ENCODE measurements at regions not wholly inside any gene's neighbourhood (a gene's known extent, or its start where the extent isn't known, plus 50 kb on each side); places are given as distances from the start of the nearest gene placed in this dataset.

- H3K4me3 ChIP-seq: no peak overlapping the region
- no peak for DNase-seq (ENCODE audit: low spot score)
- 71% methylated on average over 12 of the region's 12 CpGs for WGBS
- H3K36me3 ChIP-seq: no peaks in the 10 kb centered on the region
- no peaks in the 10 kb centered on the region for H3K4me1 ChIP-seq (replicated peaks)
- intact Hi-C loops (cut with DNase I): no loop called here
- no peak overlapping the region for H3K27ac ChIP-seq
- no peaks in the 10 kb centered on the region for H3K27me3 ChIP-seq (replicated peaks; ENCODE audit: insufficient read depth)
- no peaks in the 10 kb centered on the region for H3K9me3 ChIP-seq
- TF ChIP-seq POLR2A (IDR thresholded peaks at IDR 0.05): no peak
- no peak for TF ChIP-seq POLR2AphosphoS5 (IDR thresholded peaks at IDR 0.05)
- no peak for TF ChIP-seq CTCF (IDR thresholded peaks at IDR 0.05)
These were observed 64.8 kb upstream of the PPM1J start for GRCh38 chr1:112779665-112780526.

DNA sequence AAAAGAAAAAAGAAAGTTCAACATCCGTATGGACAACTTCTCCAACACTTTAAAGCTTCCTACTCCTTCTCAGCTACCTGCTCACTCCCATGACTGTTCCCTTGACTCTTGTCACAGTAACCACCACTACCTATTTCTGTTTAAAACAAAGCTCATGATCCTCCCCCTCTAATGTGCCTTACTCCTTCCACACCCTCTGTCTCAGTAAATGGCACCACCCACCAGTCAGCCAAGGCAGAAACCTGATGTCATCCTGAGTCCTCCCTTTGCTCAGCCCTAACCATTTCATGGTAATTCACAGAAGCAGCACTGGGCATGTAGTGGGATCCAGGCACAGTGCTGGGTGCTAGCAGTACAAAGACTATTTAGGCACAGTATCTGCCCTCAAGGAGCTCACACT is 63.0 kb upstream of the PPM1J start:
- intact Hi-C loops (cut with DNase I): no loop called here
- H3K36me3 ChIP-seq: no peaks in the 10 kb centered on the region
- H3K9me3 ChIP-seq: no peaks in the 10 kb centered on the region
- WGBS: 69% methylated on average over 1 of the region's 1 CpG
- H3K4me1 ChIP-seq (replicated peaks): no peaks in the 10 kb centered on the region
- H3K27ac ChIP-seq: no peak overlapping the region
- TF ChIP-seq POLR2AphosphoS5 (IDR thresholded peaks at IDR 0.05) (no peak), CTCF (IDR thresholded peaks at IDR 0.05) (no peak), POLR2A (IDR thresholded peaks at IDR 0.05) (no peak)
- H3K27me3 ChIP-seq (replicated peaks; ENCODE audit: insufficient read depth): no peaks in the 10 kb centered on the region
- DNase-seq (ENCODE audit: low spot score): no peak
- no peak overlapping the region for H3K4me3 ChIP-seq

DNA sequence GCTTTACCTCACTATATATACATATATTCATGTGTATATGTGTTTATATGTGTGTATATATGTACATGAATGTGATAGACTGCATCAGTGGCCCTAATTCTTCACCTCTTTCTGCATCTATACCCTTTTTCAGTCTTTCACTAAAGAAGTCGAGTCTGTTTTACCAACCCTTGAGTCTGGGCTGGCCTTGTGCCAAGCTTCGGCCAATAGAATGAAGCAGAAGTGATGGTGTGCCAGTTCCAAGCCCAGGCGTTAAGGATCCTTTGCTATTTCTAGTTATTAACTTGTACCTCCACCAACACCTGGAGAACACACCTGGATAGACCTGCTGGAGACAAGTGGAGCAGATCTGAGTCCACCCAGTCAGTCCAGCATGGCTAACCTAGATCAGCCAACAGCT is 61.6 kb upstream of the PPM1J start:
- H3K27ac ChIP-seq: no peak overlapping the region
- H3K4me3 ChIP-seq: no peak overlapping the region
- 53% methylated on average over 3 of the region's 3 CpGs for WGBS
- H3K9me3 ChIP-seq: no peaks in the 10 kb centered on the region
- H3K4me1 ChIP-seq (replicated peaks): no peaks in the 10 kb centered on the region
- no peaks in the 10 kb centered on the region for H3K27me3 ChIP-seq (replicated peaks; ENCODE audit: insufficient read depth)
- intact Hi-C loops (cut with DNase I): no loop called here
- DNase-seq (ENCODE audit: low spot score): no peak
- no peaks in the 10 kb centered on the region for H3K36me3 ChIP-seq
- no peak for TF ChIP-seq CTCF (IDR thresholded peaks at IDR 0.05)
- TF ChIP-seq POLR2AphosphoS5 (IDR thresholded peaks at IDR 0.05): no peak
- TF ChIP-seq POLR2A (IDR thresholded peaks at IDR 0.05): no peak

DNA sequence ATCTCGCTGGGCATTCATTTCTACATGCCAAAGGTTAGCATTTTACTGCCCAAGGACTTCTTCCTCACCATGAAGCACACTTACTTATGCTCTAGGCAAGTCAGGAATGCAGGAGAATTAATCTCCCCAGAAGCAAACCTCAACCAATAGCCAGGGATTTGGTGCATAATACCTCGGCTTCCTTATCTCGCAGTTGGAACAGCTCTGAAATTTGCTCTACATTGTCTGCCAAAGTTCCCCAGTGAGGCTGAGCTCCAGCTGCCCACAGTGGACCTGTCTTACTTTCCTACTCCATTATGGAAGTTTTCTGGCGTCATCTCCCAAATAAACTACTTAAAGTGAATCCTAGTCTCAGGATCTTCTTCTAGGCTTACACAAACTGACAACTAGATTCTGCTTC is 57.6 kb upstream of the PPM1J start:
- H3K27me3 ChIP-seq (replicated peaks; ENCODE audit: insufficient read depth): no peaks in the 10 kb centered on the region
- no peak for DNase-seq (ENCODE audit: low spot score)
- WGBS: 63% methylated on average over 4 of the region's 4 CpGs
- H3K4me3 ChIP-seq: no peak overlapping the region
- no peaks in the 10 kb centered on the region for H3K36me3 ChIP-seq
- no peaks in the 10 kb centered on the region for H3K9me3 ChIP-seq
- no peaks in the 10 kb centered on the region for H3K4me1 ChIP-seq (replicated peaks)
- H3K27ac ChIP-seq: no peak overlapping the region
- intact Hi-C loops (cut with DNase I): no loop called here
- TF ChIP-seq POLR2A (IDR thresholded peaks at IDR 0.05) (no peak), CTCF (IDR thresholded peaks at IDR 0.05) (no peak), POLR2AphosphoS5 (IDR thresholded peaks at IDR 0.05) (no peak)

DNA sequence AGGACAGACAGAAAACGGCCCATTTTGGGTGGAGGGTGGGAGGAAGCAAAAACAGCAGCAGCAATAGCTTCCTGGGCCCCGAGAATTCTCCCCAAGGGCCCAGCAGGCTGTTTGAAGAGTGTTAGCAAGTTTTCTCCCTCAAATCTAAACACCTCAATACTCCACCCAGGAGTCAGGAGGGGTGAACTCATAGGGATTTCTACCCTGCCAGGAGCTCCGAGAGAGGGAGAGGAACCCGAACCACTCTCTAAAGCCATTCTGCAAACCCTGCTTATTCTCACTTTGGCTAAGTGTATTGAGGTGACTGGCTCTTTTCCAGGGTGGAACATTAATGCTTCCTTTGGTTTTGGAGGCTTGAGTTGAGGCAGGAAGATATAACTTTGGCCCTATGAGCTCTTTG is 55.6 kb upstream of the PPM1J start:
- Histone ChIP-seq H3K9me3 (no peaks in the 10 kb centered on the region), H3K27ac (no peak overlapping the region), H3K4me3 (no peak overlapping the region), H3K27me3 (replicated peaks; ENCODE audit: insufficient read depth) (no peaks in the 10 kb centered on the region), H3K4me1 (replicated peaks) (no peaks in the 10 kb centered on the region), H3K36me3 (no peaks in the 10 kb centered on the region)
- intact Hi-C loops (cut with DNase I): no loop called here
- no peak for DNase-seq (ENCODE audit: low spot score)
- 45% methylated on average over 4 of the region's 4 CpGs for WGBS
- no peak for TF ChIP-seq POLR2A (IDR thresholded peaks at IDR 0.05)
- TF ChIP-seq POLR2AphosphoS5 (IDR thresholded peaks at IDR 0.05): no peak
